HG02759 (cell line): ENCODE measurements at regions not wholly inside any gene's neighbourhood (a gene's known extent, or its start where the extent isn't known, plus 50 kb on each side); places are given as distances from the start of the nearest gene placed in this dataset.
A peak's percentile ranks its signal among the peaks of the same experiment; 100 is the strongest.

Experiments used
- ATAC-seq: cut with Tn5 transposase; IDR thresholded peaks from one replicate; pipeline ENCODE4 v1.9.1; 2021; ENCODE audit warnings: mild to moderate bottlenecking, moderate library complexity; ENCODE audit not compliant: unreplicated experiment

GRCh38 chr18:66150650-66151049 is 399.8 kb downstream of the CDH7 start:
- ATAC-seq: no peak

- no peak for ATAC-seq
Measured at GRCh38 chr18:66143029-66143428, 392.2 kb downstream of the CDH7 start.

GRCh38 chr18:66141716-66142115 is 390.9 kb downstream of the CDH7 start:
- ATAC-seq: no peak

- ATAC-seq: no peak
Measured at GRCh38 chr18:66138642-66139041, 387.8 kb downstream of the CDH7 start.

- ATAC-seq: no peak
Measured at GRCh38 chr18:66136039-66136438, 385.2 kb downstream of the CDH7 start.

- no peak for ATAC-seq
Measured at GRCh38 chr18:66129248-66129647, 378.4 kb downstream of the CDH7 start.

- ATAC-seq: no peak
Measured at GRCh38 chr18:66126266-66126665, 375.5 kb downstream of the CDH7 start.

GRCh38 chr18:66124394-66124793 is 373.6 kb downstream of the CDH7 start:
- no peak for ATAC-seq

GRCh38 chr18:66119347-66119746 is 368.5 kb downstream of the CDH7 start:
- ATAC-seq: no peak

- ATAC-seq: no peak
Measured at GRCh38 chr18:66111018-66111417, 360.2 kb downstream of the CDH7 start.

- ATAC-seq: no peak
Measured at GRCh38 chr18:66110607-66111006, 359.8 kb downstream of the CDH7 start.

- no peak for ATAC-seq
Measured at GRCh38 chr18:66109981-66110380, 359.2 kb downstream of the CDH7 start.

GRCh38 chr18:66107546-66107945 is 356.7 kb downstream of the CDH7 start:
- ATAC-seq: no peak

- ATAC-seq: no peak
Measured at GRCh38 chr18:66105016-66105415, 354.2 kb downstream of the CDH7 start.

GRCh38 chr18:66103550-66103949 is 352.7 kb downstream of the CDH7 start:
- no peak for ATAC-seq

- ATAC-seq: no peak
Measured at GRCh38 chr18:66083078-66083477, 332.3 kb downstream of the CDH7 start.

- ATAC-seq: no peak
Measured at GRCh38 chr18:66078925-66079800, 328.4 kb downstream of the CDH7 start.

GRCh38 chr18:66077066-66077465 is 326.3 kb downstream of the CDH7 start:
- ATAC-seq: no peak

GRCh38 chr18:66066191-66066590 is 315.4 kb downstream of the CDH7 start:
- no peak for ATAC-seq

GRCh38 chr18:66048406-66048805 is 297.6 kb downstream of the CDH7 start:
- ATAC-seq: no peak

- ATAC-seq: peak; percentile 58
Measured at GRCh38 chr18:66046032-66046602, 295.3 kb downstream of the CDH7 start.

GRCh38 chr18:66043009-66043408 is 292.2 kb downstream of the CDH7 start:
- ATAC-seq: no peak
